Gastroesophageal sphincter (tissue), 3 donors: ENCODE measurements at regions not wholly inside any gene's neighbourhood (a gene's known extent, or its start where the extent isn't known, plus 50 kb on each side); places are given as distances from the start of the nearest gene placed in this dataset.

Experiments
- CTCF ChIP-seq, 4 experiments: fragments of 200-600 bp in 2 of 4; fragments of 450-650 bp in 2 of 4; sonication (generic) in 1 of 4; IDR thresholded peaks; one replicate each; pipeline ENCODE4 v1.5.1; 2017 to 2019; ENCODE audit warnings: antibody characterized with exemption in 4 of 4, mild to moderate bottlenecking in 2 of 4, moderate library complexity in 2 of 4
- POLR2A ChIP-seq, 2 donors: fragments of 450-650 bp; IDR thresholded peaks; one replicate each; pipeline ENCODE4 v1.6.1; 2017; ENCODE audit warnings: antibody characterized with exemption in 2 of 2, mild to moderate bottlenecking in 2 of 2, moderate library complexity in 1 of 2

GRCh38 chr3:194961571-194961970 lies 275.9 kb downstream of the FAM43A start:
- no peak for TF ChIP-seq CTCF (IDR thresholded peaks at IDR 0.05)
- TF ChIP-seq POLR2A (IDR thresholded peaks at IDR 0.05) = no peak
